ENCODE measurements at regions not wholly inside any gene's neighbourhood (a gene's known extent, or its start where the extent isn't known, plus 50 kb on each side); places are given as distances from the start of the nearest gene placed in this dataset.

DNA sequence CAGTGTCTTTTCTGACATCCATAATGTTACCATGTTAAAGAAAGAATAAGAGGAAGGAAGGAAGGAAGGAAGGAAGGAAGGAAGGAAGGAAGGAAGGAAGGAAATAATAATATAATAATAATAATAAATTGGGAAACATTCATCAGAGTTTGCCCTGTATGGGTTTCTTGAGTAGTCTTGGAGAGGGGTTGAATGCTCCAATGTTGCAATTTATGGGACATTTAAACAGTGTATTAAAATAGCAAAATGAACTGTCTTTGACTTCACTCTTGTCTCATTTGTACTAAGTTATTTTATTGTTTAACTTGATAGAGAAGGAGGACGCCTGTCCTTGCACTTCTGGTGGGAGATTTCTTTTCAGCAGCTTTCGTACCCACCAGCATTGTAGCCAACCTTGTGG lies 277.7 kb downstream of the RNF144A start:
- Histone ChIP-seq H3K27ac (ENCODE audit: low read depth, low read length) (no peak overlapping the region), H3K9me2 (replicated peaks; ENCODE audit: control insufficient read depth, low read length) (no peaks in the 10 kb centered on the region), H3F3A (ENCODE audit: control insufficient read depth, insufficient read depth) (no peaks in the 10 kb centered on the region), H3K9me3 (ENCODE audit: control insufficient read depth, insufficient read depth, low read length) (no peaks in the 10 kb centered on the region), H3K4me3 (ENCODE audit: low read length) (no peak overlapping the region), H3K79me2 (ENCODE audit: control insufficient read depth, low read length) (no peaks in the 10 kb centered on the region), H4K20me1 (ENCODE audit: control insufficient read depth, insufficient read depth, low read depth, low read length) (no peaks in the 10 kb centered on the region), H3K4me2 (ENCODE audit: low read length) (no peak overlapping the region), H3K36me3 (ENCODE audit: control insufficient read depth, low read length) (no peaks in the 10 kb centered on the region), H3K4me1 (ENCODE audit: control insufficient read depth, low read length) (peaks cover 4% of the 10 kb centered on the region; the same call in 1 of the 2 replicates), H3K27me3 (ENCODE audit: control insufficient read depth, low read length) (0 out of 2 replicates have a peak, but pooled peaks cover 2% of the 10 kb centered on the region)
- TF ChIP-seq EZH2phosphoT487 (IDR thresholded peaks at IDR 0.05; ENCODE audit: borderline replicate concordance, low read length) (no peak), CTCF (IDR thresholded peaks at IDR 0.05; ENCODE audit: low read depth, low read length, poor library complexity, severe bottlenecking) (no peak)

- Histone ChIP-seq H4K20me1 (ENCODE audit: control insufficient read depth, insufficient read depth, low read depth, low read length) (no peaks in the 10 kb centered on the region), H3F3A (ENCODE audit: control insufficient read depth, insufficient read depth) (no peaks in the 10 kb centered on the region), H3K9me3 (ENCODE audit: control insufficient read depth, insufficient read depth, low read length) (no peaks in the 10 kb centered on the region), H3K4me3 (ENCODE audit: low read length) (no peak overlapping the region), H3K36me3 (ENCODE audit: control insufficient read depth, low read length) (no peaks in the 10 kb centered on the region), H3K79me2 (ENCODE audit: control insufficient read depth, low read length) (no peaks in the 10 kb centered on the region), H3K27ac (ENCODE audit: low read depth, low read length) (no peak overlapping the region), H3K4me1 (ENCODE audit: control insufficient read depth, low read length) (peaks cover 7% of the 10 kb centered on the region), H3K27me3 (ENCODE audit: control insufficient read depth, low read length) (no peaks in the 10 kb centered on the region), H3K4me2 (ENCODE audit: low read length) (no peak overlapping the region), H3K9me2 (replicated peaks; ENCODE audit: control insufficient read depth, low read length) (no peaks in the 10 kb centered on the region)
- TF ChIP-seq EZH2phosphoT487 (IDR thresholded peaks at IDR 0.05; ENCODE audit: borderline replicate concordance, low read length) (no peak), CTCF (IDR thresholded peaks at IDR 0.05; ENCODE audit: low read depth, low read length, poor library complexity, severe bottlenecking) (no peak)
Measured at GRCh38 chr2:7196883-7197282, 279.7 kb downstream of the RNF144A start.

GRCh38 chr2:7201851-7202250 lies 284.6 kb downstream of the RNF144A start:
- Histone ChIP-seq H3K4me2 (ENCODE audit: low read length) (no peak overlapping the region), H3K4me3 (ENCODE audit: low read length) (no peak overlapping the region), H3F3A (ENCODE audit: control insufficient read depth, insufficient read depth) (no peaks in the 10 kb centered on the region), H3K27ac (ENCODE audit: low read depth, low read length) (no peak overlapping the region), H3K79me2 (ENCODE audit: control insufficient read depth, low read length) (no peaks in the 10 kb centered on the region), H3K27me3 (ENCODE audit: control insufficient read depth, low read length) (no peaks in the 10 kb centered on the region), H3K4me1 (ENCODE audit: control insufficient read depth, low read length) (peaks cover 12% of the 10 kb centered on the region), H3K9me3 (ENCODE audit: control insufficient read depth, insufficient read depth, low read length) (no peaks in the 10 kb centered on the region), H3K36me3 (ENCODE audit: control insufficient read depth, low read length) (no peaks in the 10 kb centered on the region), H3K9me2 (replicated peaks; ENCODE audit: control insufficient read depth, low read length) (no peaks in the 10 kb centered on the region), H4K20me1 (ENCODE audit: control insufficient read depth, insufficient read depth, low read depth, low read length) (no peaks in the 10 kb centered on the region)
- TF ChIP-seq EZH2phosphoT487 (IDR thresholded peaks at IDR 0.05; ENCODE audit: borderline replicate concordance, low read length): no peak
- no peak for TF ChIP-seq CTCF (IDR thresholded peaks at IDR 0.05; ENCODE audit: low read depth, low read length, poor library complexity, severe bottlenecking)

Measured in DOHH2 (cell line).